Skeletal muscle tissue (tissue), 3 donors: ENCODE measurements at regions not wholly inside any gene's neighbourhood (a gene's known extent, or its start where the extent isn't known, plus 50 kb on each side); places are given as distances from the start of the nearest gene placed in this dataset.

Source experiments
- H3K27ac ChIP-seq: one replicate; pipeline ENCODE4 v1.7.0; 2013; ENCODE audit warnings: mild to moderate bottlenecking, low read depth, low read length, inconsistent platforms
- H3K27me3 ChIP-seq, 3 donors: one replicate each; pipeline ENCODE4 v1.7.0; 2013; ENCODE audit warnings: low read length in 3 of 3; ENCODE audit not compliant: control insufficient read depth in 3 of 3, insufficient read depth in 3 of 3
- H3K36me3 ChIP-seq, 3 donors: one replicate each; pipeline ENCODE4 v1.7.0; 2013; ENCODE audit warnings: low read length in 3 of 3; ENCODE audit not compliant: control insufficient read depth in 3 of 3, insufficient read depth in 3 of 3
- H3K4me1 ChIP-seq, 3 donors: one replicate each; pipeline ENCODE4 v1.7.0; 2013; ENCODE audit warnings: low read length in 3 of 3, mild to moderate bottlenecking in 3 of 3; ENCODE audit not compliant: control insufficient read depth in 3 of 3, insufficient read depth in 3 of 3
- H3K4me3 ChIP-seq, 3 donors: one replicate each; pipeline ENCODE4 v1.7.0; 2013; ENCODE audit warnings: low read length in 3 of 3
- H3K9ac ChIP-seq, 3 donors: one replicate each; pipeline ENCODE4 v1.7.0; 2013; ENCODE audit warnings: low read length in 3 of 3, mild to moderate bottlenecking in 3 of 3, moderate library complexity in 2 of 3, low read depth in 1 of 3
- H3K9me3 ChIP-seq, 3 donors: one replicate each; pipeline ENCODE4 v1.7.0; 2013; ENCODE audit warnings: low read length in 3 of 3; ENCODE audit not compliant: control insufficient read depth in 3 of 3
- donor health status: Osteomylitis.

GRCh38 chr7:41007351-41007751 is 695.5 kb downstream of the INHBA start:
- Histone ChIP-seq H3K27me3 (no peaks in the 10 kb centered on the region), H3K9ac (no peak overlapping the region), H3K36me3 (no peaks in the 10 kb centered on the region), H3K4me1 (no peaks in the 10 kb centered on the region), H3K4me3 (no peak overlapping the region), H3K9me3 (no peaks in the 10 kb centered on the region), H3K27ac (no peak overlapping the region)

GRCh38 chr7:41006306-41006995 is 696.4 kb downstream of the INHBA start:
- H3K27ac ChIP-seq, result no peak overlapping the region
- H3K4me1 ChIP-seq, result no peaks in the 10 kb centered on the region
- H3K9ac ChIP-seq, result no peak overlapping the region

GRCh38 chr7:41005374-41005901 is 697.5 kb downstream of the INHBA start:
- no peaks in the 10 kb centered on the region for H3K9me3 ChIP-seq
- no peaks in the 10 kb centered on the region for H3K36me3 ChIP-seq
- H3K27me3 ChIP-seq, result no peaks in the 10 kb centered on the region
- no peak overlapping the region for H3K9ac ChIP-seq
- H3K4me1 ChIP-seq, result no peaks in the 10 kb centered on the region
- H3K4me3 ChIP-seq, result no peak overlapping the region
- no peak overlapping the region for H3K27ac ChIP-seq

More at GRCh38 chr7:41006306-41006995, 696.4 kb downstream of the INHBA start:
- no peaks in the 10 kb centered on the region for H3K27me3 ChIP-seq
- no peaks in the 10 kb centered on the region for H3K9me3 ChIP-seq
- no peak overlapping the region for H3K4me3 ChIP-seq
- no peaks in the 10 kb centered on the region for H3K36me3 ChIP-seq

DNA sequence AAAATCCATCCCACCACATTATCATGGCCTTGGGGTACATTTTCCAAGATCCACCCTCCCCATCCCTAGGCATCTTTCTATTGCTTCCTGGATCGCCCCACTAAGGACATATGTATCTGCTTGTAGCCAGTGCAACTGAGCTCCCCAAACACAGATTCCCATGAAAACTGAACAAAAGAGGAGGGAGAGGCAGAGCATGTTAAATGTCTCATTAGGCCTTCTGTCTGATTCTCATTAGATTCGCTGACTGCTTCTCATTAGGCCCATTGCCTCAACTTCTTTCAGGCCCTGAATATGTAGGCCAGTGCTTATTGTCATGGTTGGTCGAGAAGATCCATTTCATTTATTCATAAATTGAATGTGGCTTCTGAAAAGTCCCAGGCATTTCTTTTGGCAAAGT is 698.9 kb downstream of the INHBA start:
- H3K27me3 ChIP-seq, result no peaks in the 10 kb centered on the region
- H3K36me3 ChIP-seq, result no peaks in the 10 kb centered on the region
- H3K4me3 ChIP-seq, result no peak overlapping the region
- H3K27ac ChIP-seq, result no peak overlapping the region
- no peak overlapping the region for H3K9ac ChIP-seq
- no peaks in the 10 kb centered on the region for H3K4me1 ChIP-seq
- H3K9me3 ChIP-seq, result no peaks in the 10 kb centered on the region

DNA sequence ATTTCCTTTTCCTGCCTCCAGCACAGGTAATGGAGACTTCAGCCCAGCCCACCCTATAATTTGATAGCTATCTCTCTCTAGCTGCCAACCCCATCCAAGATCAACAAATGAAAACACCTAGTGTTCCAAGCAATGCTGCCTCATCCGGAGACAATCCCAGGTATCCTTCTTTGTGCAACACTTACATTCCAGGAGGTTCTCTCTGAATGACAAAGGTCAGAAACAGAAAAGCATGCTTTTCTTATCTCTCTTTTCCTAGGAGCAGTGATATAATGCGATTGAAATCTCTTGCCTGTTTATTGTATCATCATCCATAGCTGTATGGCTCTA is 699.3 kb downstream of the INHBA start:
- no peaks in the 10 kb centered on the region for H3K9me3 ChIP-seq
- no peak overlapping the region for H3K4me3 ChIP-seq
- no peak overlapping the region for H3K9ac ChIP-seq
- H3K4me1 ChIP-seq, result no peaks in the 10 kb centered on the region
- no peaks in the 10 kb centered on the region for H3K36me3 ChIP-seq
- H3K27me3 ChIP-seq, result no peaks in the 10 kb centered on the region
- no peak overlapping the region for H3K27ac ChIP-seq

- Histone ChIP-seq H3K27ac (no peak overlapping the region), H3K9ac (no peak overlapping the region), H3K27me3 (no peaks in the 10 kb centered on the region), H3K9me3 (no peaks in the 10 kb centered on the region), H3K36me3 (no peaks in the 10 kb centered on the region), H3K4me3 (no peak overlapping the region), H3K4me1 (no peaks in the 10 kb centered on the region)
Observed at GRCh38 chr7:41002741-41003610, 699.9 kb downstream of the INHBA start.

DNA sequence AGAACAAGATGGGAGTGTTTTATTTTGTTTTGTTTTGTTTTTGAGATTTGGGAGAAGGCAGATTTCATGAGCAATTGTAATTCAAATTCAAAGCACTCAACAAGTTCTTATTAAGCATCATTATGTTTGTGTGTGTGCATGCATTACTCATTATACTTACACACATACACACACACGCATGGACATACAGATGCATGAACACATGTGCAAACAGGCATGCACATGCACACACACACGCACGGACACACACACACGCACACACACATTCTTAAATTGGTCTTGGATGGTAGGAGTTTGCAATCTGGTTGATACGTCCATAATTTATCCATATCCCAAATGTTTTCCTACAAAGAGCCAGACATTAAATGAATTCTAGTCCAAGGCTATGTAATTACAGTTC is 702.8 kb downstream of the INHBA start:
- Histone ChIP-seq H3K36me3 (no peaks in the 10 kb centered on the region), H3K27me3 (no peaks in the 10 kb centered on the region), H3K4me1 (peaks cover 0 to 3% (median 0%) of the 10 kb centered on the region in 3 donors), H3K9ac (no peak overlapping the region), H3K27ac (no peak overlapping the region), H3K9me3 (no peaks in the 10 kb centered on the region), H3K4me3 (no peak overlapping the region)

DNA sequence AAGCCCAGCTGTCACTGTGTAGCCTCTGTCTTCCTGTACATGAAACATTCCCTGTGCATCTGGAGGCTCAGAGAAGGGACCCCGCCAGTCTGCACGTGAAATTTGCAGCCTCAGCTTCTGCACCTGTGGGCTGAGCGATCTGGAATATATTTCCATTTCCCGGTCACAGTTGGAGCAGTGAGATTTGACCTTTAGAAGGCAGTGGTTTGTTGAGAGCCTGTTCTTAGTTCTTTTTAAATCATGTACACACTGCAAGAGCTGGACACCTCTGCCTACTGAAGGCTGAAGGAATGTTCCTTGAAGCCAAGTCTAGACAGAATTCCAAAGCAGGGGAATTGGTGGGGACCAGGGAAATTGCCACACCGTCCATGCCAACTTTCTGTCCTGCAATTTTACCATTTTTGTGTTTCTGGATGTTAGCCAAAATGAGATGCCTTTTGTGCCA is 706.6 kb downstream of the INHBA start:
- no peak overlapping the region for H3K9ac ChIP-seq
- H3K4me3 ChIP-seq, result no peak overlapping the region
- no peaks in the 10 kb centered on the region for H3K36me3 ChIP-seq
- no peaks in the 10 kb centered on the region for H3K9me3 ChIP-seq
- no peak overlapping the region for H3K27ac ChIP-seq
- peaks cover 0 to 3% (median 0%) of the 10 kb centered on the region in 3 donors for H3K4me1 ChIP-seq
- H3K27me3 ChIP-seq, result no peaks in the 10 kb centered on the region

GRCh38 chr7:40990841-40991240 is 712.0 kb downstream of the INHBA start:
- H3K9ac ChIP-seq, result no peak overlapping the region
- H3K27me3 ChIP-seq, result no peaks in the 10 kb centered on the region
- H3K4me3 ChIP-seq, result no peak overlapping the region
- H3K9me3 ChIP-seq, result no peaks in the 10 kb centered on the region
- no peak overlapping the region for H3K27ac ChIP-seq
- no peaks in the 10 kb centered on the region for H3K4me1 ChIP-seq
- no peaks in the 10 kb centered on the region for H3K36me3 ChIP-seq

DNA sequence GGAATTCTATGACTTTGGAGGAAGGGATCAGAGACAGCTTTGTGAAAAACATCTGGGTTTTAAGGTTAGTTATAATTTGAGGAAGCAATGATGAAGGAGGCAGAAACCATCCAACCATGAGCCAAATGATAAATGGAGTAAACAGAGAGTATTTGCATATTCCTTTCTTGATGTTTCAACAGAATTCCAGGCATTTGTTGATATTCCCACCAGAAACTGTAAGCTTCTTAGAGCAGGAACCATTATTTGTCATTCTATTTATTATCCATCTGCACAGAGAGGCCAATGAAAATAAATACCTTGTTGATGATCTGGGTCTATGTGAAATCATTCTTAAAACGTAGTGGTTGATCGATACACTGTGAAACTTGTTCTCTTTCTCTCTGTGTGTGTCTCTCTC is 715.3 kb downstream of the INHBA start:
- H3K4me3 ChIP-seq, result no peak overlapping the region
- H3K9me3 ChIP-seq, result no peaks in the 10 kb centered on the region
- no peak overlapping the region for H3K9ac ChIP-seq
- H3K27ac ChIP-seq, result no peak overlapping the region
- no peaks in the 10 kb centered on the region for H3K27me3 ChIP-seq
- no peaks in the 10 kb centered on the region for H3K36me3 ChIP-seq
- no peaks in the 10 kb centered on the region for H3K4me1 ChIP-seq
